GM21576 (cell line): ENCODE measurements at regions not wholly inside any gene's neighbourhood (a gene's known extent, or its start where the extent isn't known, plus 50 kb on each side); places are given as distances from the start of the nearest gene placed in this dataset.

Experiments used
- ATAC-seq: cut with Tn5 transposase; IDR thresholded peaks from one replicate; pipeline ENCODE4 v1.9.1; 2021; ENCODE audit warnings: mild to moderate bottlenecking, moderate library complexity; ENCODE audit not compliant: unreplicated experiment

DNA sequence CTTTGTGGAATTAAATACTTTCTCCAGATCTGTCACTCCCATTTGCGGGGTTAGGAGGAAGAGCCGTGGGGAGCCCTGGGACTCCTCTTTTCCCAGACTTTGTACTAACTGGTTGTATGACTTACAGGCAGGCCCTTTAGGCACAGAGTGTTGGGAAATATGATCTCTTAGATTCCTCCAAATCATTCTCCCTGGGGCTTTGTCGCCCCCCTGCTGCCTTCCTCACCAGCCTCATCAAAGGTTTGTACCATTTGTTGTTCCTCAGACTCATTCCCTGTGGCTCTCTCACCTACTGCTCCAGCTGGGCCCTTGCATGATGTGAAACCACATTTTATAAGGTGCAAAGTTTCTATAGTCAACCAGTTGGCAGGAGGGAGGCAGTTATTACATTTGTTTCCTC, 56.4 kb downstream of the CRYGS start:
- ATAC-seq: no peak

DNA sequence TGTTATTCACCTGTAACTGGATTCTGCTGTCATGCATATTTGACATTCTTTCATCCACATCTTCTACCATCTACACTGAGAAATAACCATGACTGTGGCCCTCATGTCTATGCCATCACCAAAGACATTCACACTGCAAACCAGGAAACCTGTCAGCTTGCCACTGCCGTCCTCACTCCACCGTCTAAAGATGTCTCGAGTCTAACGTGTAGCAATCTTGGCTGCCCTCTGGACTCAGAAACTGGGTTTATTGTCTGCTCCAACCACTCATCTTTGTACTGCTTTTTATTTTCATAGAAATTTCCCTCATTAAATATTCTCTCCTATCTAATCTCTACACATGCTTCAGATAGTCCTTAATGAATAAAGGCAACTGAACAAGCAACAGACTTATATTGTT, 57.1 kb downstream of the CRYGS start:
- no peak for ATAC-seq

- ATAC-seq: no peak
Measured at GRCh38 chr3:186483611-186484340, 60.4 kb downstream of the CRYGS start.

DNA sequence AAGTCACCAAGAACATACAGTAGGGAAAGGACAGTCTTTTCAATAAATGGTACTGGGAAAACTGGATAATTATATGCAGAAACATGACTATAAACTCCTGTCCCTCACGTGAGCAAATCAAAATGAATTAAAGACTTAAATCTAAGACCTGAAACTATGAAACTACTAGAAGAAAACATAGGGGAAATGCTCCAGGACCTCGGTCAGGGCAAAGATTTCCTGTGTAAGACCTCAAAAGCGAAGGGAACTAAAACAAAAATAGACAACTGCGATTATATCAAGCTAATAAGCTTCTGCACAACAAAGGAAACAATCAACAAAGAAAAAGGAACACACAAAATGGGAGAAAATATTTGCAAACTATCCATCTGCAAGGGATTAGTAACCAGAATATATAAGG, 62.7 kb downstream of the CRYGS start:
- no peak for ATAC-seq

GRCh38 chr3:186477876-186478275, 66.3 kb downstream of the CRYGS start:
- ATAC-seq: no peak

DNA sequence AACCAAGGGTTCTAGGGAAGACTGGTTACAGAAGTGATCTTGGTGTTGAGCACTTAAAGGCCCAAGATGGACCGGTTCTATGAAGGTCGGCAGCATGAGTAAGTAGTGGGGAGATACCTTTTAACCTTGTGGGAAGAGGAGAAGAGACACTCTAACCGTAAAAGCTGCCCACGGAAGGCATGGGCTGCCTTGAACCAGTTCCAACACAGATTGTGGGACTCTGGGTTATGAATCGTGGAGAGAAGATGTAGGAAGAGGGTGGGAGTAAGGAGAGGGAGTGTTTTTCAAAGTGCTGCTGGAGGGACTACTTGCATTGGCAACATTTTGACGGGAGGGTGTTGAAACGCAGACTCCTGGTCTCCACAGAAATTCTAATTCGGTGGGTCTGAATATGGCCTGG, 67.1 kb downstream of the CRYGS start:
- no peak for ATAC-seq

- ATAC-seq: no peak
Measured at GRCh38 chr3:186476541-186476940, 67.6 kb downstream of the CRYGS start.

GRCh38 chr3:186476044-186476468, 68.1 kb downstream of the CRYGS start:
- ATAC-seq: no peak

- no peak for ATAC-seq
Measured at GRCh38 chr3:186473166-186473565, 71.0 kb downstream of the CRYGS start.

DNA sequence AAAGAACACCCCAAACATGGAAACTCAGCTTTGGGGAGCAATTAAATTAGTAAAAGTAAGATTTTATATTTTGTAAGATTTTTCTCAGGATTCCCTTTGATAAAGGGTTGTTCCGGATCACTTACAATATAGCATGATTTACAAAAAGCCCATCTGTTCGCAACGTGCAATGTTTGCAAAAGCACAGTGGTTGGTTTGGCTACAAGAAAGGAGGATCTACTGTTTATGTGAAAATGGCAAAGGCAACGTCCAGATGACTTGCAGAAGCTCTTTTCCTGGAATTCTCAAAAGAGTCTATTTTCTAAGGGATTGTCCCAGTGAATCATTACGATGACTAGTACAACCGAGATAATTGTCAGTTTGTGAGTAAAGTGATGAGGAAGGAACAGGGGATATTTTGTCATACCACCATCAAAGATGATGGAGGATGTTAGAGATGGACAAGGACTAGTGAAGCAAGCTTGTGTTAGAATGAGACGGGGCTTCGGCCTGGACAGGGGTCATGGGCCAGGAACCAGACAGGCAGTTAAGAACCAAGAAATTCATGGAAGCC, 71.6 kb downstream of the CRYGS start:
- no peak for ATAC-seq

- no peak for ATAC-seq
Measured at GRCh38 chr3:186471771-186472170, 72.4 kb downstream of the CRYGS start.

- ATAC-seq: no peak
Measured at GRCh38 chr3:186469525-186469924, 74.7 kb downstream of the CRYGS start.

DNA sequence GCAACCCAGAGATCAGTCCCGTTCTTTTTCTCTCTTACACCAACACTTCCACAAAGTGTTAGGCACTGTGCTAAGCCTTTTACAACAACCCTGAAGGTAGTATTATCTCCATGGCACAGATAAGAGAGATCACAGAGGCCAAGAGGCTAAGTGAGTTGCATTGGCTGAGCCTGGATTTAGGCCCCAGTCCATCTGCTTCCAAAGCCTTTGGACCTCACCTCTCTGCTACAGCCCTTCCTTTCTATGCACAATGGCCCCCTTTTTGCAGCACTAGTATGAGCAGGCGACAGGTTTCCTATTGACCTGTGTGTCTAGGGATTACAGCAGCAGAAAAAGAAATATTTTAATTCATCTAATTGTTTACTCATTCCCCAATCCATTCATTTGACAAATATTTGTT, 76.2 kb downstream of the CRYGS start:
- no peak for ATAC-seq

GRCh38 chr3:186466391-186466974, 77.7 kb downstream of the CRYGS start:
- ATAC-seq: no peak

GRCh38 chr3:186465508-186465907, 78.7 kb downstream of the CRYGS start:
- no peak for ATAC-seq

- no peak for ATAC-seq
Measured at GRCh38 chr3:186464424-186465093, 79.6 kb downstream of the CRYGS start.

DNA sequence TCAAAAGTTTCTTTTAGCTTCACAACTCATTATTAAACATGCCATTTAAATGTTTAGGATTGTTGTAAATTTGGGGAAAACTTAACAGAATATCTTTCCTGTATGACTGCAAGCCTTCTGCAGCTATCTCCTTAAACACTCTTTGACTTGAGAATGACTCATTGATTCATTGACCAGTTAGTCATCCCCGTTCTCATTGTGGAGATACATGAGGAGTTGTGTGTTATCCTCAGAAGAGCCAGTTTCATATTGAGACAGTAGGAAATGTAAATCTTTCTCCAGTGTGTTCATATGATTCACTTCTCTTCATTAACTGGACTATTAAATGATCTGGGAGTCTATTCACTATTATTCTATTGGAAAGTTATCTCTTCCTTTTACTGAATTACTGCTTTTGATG, 83.0 kb downstream of the CRYGS start:
- ATAC-seq: no peak

DNA sequence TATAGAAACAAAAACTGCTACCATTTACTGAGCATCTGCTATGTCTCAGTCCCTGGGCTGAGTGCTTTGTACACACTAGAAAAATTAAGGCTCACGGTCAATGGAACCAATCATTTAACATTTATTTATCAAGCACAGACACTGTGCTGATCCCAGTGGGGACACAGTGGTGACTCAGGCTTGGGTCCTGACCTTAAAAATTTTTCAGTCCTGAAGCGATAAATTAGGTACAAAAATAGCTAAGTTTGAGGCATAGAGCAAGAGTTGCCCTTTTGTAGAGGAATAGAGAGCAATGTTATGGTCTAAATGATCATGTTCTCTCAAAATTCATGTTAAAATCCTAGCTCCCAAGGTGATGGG, 85.1 kb downstream of the CRYGS start:
- no peak for ATAC-seq

DNA sequence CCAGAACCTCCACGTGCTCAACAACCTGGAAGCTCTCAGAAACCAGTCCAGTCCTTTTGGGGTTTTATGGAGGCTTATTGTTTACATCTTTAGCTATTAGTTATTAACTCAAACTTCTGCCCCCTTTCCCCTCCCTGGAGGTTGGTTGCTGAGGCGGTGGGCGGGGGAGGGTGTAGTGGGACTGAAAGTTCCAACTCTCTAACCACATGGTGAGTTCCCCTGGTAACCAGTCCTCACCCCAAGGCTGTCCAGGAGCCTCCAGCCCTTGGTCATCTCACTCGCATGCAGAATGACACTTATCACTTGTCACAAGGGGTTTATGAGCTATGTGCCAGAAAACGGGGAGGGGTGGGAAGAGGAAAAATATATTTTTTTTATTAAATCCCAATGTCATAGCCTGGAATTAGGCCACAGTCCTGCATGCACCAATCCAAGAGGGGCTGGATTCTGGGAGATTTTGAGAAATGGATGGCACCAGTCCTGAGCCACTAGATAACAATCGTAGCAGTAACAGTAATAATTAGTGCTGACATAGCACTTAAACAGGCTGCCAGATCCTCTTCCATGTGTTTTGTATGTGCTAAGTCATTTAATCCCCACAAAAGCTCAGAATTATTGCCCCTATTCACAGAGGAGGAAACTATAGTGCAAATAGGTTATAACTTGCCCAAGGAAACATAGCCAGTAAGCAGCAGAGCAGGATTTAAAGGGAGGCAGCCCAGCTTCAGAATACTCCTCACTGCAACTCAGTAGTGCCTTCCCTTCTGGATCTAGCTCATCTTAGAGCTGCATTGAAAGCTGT, 85.7 kb downstream of the CRYGS start:
- ATAC-seq: no peak

GRCh38 chr3:186457236-186457635, 86.9 kb downstream of the CRYGS start:
- no peak for ATAC-seq

DNA sequence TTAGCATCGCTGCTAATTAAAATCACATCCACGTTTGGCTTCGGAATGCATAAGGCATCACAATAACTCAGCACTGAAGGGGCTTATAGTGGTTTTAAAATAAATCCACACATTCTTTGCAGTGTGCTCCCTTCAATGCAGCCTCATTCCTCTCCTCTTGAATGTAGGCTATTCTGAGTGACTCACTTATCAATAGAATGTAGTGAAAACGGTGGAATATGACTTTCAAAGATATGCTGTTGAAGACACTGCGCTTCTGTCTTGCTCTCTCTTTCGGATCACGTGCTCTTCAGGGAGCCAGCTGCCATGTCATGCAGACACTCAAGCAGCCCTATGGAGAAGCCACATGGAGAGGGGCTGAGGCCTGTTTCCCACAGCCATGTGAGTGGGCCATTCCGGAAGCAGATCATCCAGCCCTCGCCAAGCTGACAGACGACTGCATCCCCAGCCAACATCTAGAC, 87.4 kb downstream of the CRYGS start:
- no peak for ATAC-seq
